ENCODE measurements at regions not wholly inside any gene's neighbourhood (a gene's known extent, or its start where the extent isn't known, plus 50 kb on each side); places are given as distances from the start of the nearest gene placed in this dataset.
"Not testable (repeated sequence)": the region's sequence is repeated elsewhere in the genome, so short reads cannot be mapped to it uniquely, and the experiment has no call there.

DNA sequence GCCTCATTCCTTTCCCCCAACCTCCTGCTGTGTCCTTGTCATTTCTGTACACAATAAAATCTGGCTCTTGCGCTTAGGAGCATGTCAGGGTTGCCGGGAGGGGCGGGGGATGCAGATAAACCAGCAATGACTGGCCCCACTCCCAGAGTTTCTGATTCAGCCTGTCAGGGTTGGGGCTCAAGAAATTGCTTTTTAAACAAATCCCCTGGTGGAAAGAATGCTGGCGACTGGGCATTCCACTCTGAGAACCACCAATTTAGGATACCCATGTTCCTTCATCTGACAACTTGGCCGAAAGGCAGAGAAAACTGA, 376.4 kb downstream of the TCERG1L start:
- Mint-ChIP-seq H3K4me3 (no peak overlapping the region), H3K27me3 (peaks cover 6% of the 10 kb centered on the region)

DNA sequence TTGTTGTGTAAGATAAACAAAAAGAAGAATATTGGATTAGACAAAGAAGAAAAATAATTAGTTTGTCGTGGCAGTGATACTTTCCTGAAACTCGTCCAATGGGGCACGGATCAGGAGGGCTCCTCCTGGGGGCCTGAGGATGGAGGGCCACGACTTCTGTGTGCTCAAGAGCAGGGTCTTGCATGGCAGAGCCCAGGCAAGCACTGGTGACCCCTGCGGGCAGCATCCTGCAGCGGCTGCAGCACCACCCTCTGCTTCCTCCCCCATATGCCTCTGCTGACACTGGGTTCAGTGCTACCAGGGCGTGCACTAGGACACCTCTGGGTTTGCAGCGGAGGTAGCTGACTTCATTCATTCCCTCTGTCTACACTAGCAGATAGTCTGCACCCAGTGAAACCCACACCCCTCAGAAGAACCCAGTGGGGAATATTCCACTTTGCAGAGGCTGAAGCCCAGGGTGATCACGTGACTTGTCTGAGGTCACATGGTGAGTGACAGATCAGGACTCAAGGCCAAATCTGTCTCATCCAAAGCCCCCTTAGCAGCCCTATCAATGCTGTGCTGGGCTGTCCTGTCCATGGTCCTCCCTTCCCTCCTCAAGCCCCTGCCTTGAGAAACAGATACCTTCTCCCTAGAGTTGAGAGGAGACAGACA, 375.5 kb downstream of the TCERG1L start:
- Mint-ChIP-seq H3K4me1 (no peaks in the 10 kb centered on the region), H3K9me3 (no peaks in the 10 kb centered on the region), H3K27ac (no peak overlapping the region), H3K4me3 (no peak overlapping the region), H3K36me3 (ENCODE audit: low read depth) (no peaks in the 10 kb centered on the region), H3K27me3 (peaks cover 6% of the 10 kb centered on the region)
- DNase-seq (no peak), ATAC-seq (no peak)

More for the DNA sequence above, 376.4 kb downstream of the TCERG1L start:
- ATAC-seq, result no peak
- H3K36me3 Mint-ChIP-seq (ENCODE audit: low read depth), result no peaks in the 10 kb centered on the region
- no peaks in the 10 kb centered on the region for H3K4me1 Mint-ChIP-seq
- DNase-seq, result no peak
- H3K27ac Mint-ChIP-seq, result no peak overlapping the region
- H3K9me3 Mint-ChIP-seq, result no peaks in the 10 kb centered on the region

DNA sequence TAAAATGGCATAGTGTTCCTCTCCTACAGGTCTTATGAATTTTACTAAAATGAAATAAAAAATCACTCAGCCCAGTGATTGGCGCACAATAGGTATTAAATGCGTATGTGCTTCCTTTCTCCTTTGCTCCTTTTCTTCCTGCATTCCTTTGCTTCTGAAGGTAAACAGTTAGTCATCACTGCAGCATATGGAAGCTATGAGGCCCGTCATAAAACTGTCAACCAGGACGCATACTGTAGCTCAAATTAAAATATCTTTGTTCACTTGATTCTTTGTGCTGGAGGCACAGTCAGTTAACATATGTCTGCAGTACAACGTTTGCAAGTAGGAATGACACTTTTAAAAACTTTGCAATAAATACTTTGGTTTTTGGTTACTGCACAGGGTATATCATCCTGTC, 374.7 kb downstream of the TCERG1L start:
- ATAC-seq (no peak), DNase-seq (no peak)
- H3K9me3 Mint-ChIP-seq, result no peaks in the 10 kb centered on the region
- H3K27me3 Mint-ChIP-seq, result peaks cover 6% of the 10 kb centered on the region
- no peak overlapping the region for H3K27ac Mint-ChIP-seq
- H3K4me1 Mint-ChIP-seq, result no peaks in the 10 kb centered on the region
- H3K36me3 Mint-ChIP-seq (ENCODE audit: low read depth), result no peaks in the 10 kb centered on the region
- no peak overlapping the region for H3K4me3 Mint-ChIP-seq

DNA sequence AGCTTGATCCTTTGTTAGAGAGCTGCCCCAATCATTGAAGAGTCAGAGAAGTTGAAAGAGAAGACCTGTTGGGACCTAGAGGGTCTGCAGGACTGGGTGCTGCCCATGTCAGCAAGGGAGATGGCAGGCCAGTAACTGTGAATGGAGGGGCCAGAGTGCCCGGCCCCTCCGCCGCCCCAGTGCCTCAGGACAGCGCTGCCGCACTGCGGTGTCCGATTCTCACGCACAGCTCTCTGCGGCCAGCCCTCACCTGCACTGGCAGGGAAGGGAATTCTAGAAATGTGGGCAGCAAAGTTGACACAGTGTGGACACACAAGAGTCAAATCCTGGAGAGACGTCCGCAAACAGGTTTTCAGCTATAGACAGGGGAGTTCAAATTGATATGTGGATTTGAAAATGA, 373.5 kb downstream of the TCERG1L start:
- Mint-ChIP-seq H3K4me1 (no peaks in the 10 kb centered on the region), H3K4me3 (no peak overlapping the region), H3K27ac (no peak overlapping the region), H3K27me3 (peaks cover 6% of the 10 kb centered on the region), H3K36me3 (ENCODE audit: low read depth) (no peaks in the 10 kb centered on the region), H3K9me3 (no peaks in the 10 kb centered on the region)
- DNase-seq (no peak), ATAC-seq (no peak)

DNA sequence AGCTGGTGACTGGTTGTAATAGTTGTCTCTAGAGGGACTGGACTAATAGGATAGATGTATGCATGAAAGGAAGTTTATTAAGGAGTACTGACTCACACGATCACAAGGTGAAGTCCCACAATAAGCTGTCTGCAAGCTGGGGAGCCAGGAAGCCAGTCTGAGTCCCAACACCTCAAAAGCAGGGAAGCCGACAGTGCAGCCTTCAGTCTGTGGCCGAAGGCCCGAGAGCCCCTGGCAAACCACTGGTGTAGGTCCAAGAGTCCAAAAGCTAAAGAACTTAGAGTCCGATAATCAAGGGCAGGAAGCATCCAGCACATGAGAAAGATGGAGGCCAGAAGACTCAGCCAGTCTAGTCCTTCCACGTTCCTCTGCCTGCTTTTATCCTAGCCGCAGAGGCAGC, 372.6 kb downstream of the TCERG1L start:
- H3K27me3 Mint-ChIP-seq; H3K27ac Mint-ChIP-seq; DNase-seq; H3K4me1 Mint-ChIP-seq; H3K9me3 Mint-ChIP-seq; H3K4me3 Mint-ChIP-seq; ATAC-seq; H3K36me3 Mint-ChIP-seq (ENCODE audit: low read depth): not testable (repeated sequence)

DNA sequence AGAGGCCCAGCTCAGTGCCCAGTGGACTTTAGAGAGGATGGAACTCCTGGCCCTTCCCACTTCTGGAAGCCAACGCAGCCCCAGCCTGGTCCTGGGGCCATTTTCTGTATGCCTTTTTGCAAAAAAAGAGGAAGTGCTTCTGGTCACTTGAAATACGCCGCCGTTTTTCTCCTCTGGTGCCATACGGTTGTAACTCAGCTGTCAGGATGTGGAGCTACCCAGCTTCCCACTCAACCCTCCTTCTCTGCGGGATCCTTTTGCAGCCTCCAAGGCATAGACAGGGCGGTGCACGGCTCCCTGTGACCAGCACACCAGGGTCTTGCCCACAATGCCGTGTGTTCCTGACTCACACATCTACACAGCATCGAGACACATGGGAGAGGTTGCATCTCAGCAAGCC, 369.6 kb downstream of the TCERG1L start:
- peaks cover 4% of the 10 kb centered on the region for H3K27me3 Mint-ChIP-seq
- no peak for DNase-seq
- no peaks in the 10 kb centered on the region for H3K36me3 Mint-ChIP-seq (ENCODE audit: low read depth)
- H3K4me1 Mint-ChIP-seq, result no peaks in the 10 kb centered on the region
- H3K4me3 Mint-ChIP-seq, result no peak overlapping the region
- no peak overlapping the region for H3K27ac Mint-ChIP-seq
- no peak for ATAC-seq
- H3K9me3 Mint-ChIP-seq, result no peaks in the 10 kb centered on the region

DNA sequence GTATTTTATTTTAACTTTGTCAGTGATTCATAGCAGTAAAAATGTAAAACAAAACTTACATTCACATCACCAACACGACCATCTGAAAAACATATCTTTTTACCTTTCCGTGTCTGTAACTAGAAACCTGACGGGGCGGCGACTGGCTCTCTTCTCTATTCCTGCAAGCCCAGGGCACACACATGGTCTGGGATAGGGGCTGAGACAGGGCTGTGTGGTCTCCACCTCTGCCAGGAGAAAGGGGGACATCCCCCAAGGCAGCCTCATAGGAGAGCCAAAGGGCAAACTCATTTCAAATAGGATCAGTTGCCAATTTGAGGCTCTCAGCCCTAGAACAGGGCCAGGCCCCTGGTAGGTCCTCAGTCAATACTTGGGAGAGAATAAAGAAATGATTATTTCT, 359.4 kb downstream of the TCERG1L start:
- ATAC-seq, result no peak
- Mint-ChIP-seq H3K4me3 (no peak overlapping the region), H3K4me1 (no peaks in the 10 kb centered on the region), H3K36me3 (ENCODE audit: low read depth) (no peaks in the 10 kb centered on the region), H3K27me3 (no peaks in the 10 kb centered on the region), H3K27ac (no peak overlapping the region), H3K9me3 (no peaks in the 10 kb centered on the region)
- DNase-seq, result no peak

DNA sequence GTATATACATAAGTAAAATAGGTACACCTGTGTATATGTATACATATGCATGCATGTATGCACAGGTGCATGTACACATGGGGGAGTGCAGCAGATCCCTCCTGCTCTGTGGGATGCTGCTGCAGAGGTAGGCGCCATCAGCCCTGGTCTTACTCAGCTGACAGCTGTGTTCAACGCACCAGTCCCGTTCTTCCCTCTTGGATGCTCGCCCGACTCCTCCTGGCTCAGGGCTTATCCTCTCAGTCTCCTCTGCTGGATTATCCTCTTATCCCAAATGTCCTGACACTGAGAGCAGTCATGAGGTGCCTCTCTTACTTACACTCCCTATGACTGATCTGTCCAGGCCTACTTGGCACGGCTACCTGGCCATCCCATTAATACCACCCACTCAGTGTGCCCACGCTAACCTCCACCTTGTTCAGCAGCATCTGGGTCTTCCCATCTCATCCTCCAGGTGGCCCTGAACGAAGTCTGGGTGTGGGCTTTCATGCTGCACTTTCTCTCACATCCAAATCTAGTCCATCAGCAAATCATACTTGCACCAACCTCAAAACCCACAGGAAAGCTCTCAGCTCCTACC, 357.1 kb downstream of the TCERG1L start:
- no peaks in the 10 kb centered on the region for H3K4me1 Mint-ChIP-seq
- H3K36me3 Mint-ChIP-seq (ENCODE audit: low read depth), result no peaks in the 10 kb centered on the region
- no peak for DNase-seq
- H3K27ac Mint-ChIP-seq, result no peak overlapping the region
- no peaks in the 10 kb centered on the region for H3K9me3 Mint-ChIP-seq
- no peak for ATAC-seq
- H3K4me3 Mint-ChIP-seq, result no peak overlapping the region
- H3K27me3 Mint-ChIP-seq, result no peaks in the 10 kb centered on the region

DNA sequence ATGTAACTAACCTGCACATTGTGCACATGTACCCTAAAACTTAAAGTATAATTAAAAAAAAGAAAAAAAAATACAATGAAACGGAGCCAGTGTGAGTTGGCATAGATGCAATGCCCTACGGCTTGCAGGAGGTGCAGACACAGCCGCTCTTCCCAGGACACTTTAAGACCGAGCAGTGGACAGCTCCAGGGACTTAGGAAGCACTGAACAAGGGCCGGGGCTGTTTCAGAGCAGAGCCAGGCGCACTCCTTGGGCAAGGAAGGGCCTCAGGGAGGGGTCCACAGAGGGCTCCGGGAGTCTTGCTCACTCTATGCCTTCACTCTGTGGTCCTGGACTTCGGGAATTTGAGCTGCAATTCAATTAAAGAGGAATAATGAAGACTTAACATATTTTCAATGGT, 355.3 kb downstream of the TCERG1L start:
- DNase-seq, result no peak
- Mint-ChIP-seq H3K27me3 (no peaks in the 10 kb centered on the region), H3K27ac (no peak overlapping the region), H3K9me3 (no peaks in the 10 kb centered on the region), H3K4me3 (no peak overlapping the region), H3K4me1 (no peaks in the 10 kb centered on the region), H3K36me3 (ENCODE audit: low read depth) (no peaks in the 10 kb centered on the region)
- ATAC-seq, result no peak

DNA sequence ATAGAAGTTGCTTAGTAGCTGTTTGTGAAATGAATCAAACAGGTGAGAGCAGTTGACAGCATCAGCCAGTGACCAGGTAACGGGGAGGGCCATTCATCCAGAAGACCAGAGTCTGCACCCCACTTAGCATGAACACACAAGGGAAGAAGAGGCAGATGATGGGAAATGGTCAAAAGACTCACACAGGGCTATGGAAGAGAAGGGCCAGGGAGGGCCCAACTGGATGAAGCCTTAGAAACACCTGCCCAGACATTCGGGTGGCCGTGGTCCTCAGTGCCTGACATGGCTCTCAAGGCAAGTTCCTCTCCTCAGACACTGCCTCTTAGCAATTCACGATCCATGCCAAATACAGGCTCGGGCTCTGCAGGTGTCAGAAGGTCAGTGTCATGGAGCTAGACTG, 354.1 kb downstream of the TCERG1L start:
- H3K4me1 Mint-ChIP-seq, result no peaks in the 10 kb centered on the region
- no peak overlapping the region for H3K4me3 Mint-ChIP-seq
- ATAC-seq (no peak), DNase-seq (no peak)
- H3K36me3 Mint-ChIP-seq (ENCODE audit: low read depth), result no peaks in the 10 kb centered on the region
- no peaks in the 10 kb centered on the region for H3K27me3 Mint-ChIP-seq
- no peaks in the 10 kb centered on the region for H3K9me3 Mint-ChIP-seq
- no peak overlapping the region for H3K27ac Mint-ChIP-seq

DNA sequence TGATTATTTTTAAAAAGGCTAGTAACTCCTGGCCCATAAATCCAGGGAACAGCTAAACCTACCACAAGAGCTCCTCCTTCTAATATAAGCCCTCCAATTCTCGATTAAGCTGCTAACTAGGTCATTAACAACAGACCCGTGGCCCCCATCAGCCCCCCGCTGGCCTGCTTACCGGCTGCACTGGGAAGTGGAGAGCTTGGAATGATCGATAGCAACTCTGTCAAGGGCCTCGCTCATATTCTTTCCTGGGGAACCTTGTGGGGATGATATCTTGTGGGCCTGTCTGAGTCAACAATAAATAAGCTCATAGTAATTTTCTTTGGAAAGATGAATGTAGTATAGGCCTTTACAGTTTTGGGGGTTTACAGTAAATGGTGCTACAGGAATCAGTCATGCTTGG, 353.5 kb downstream of the TCERG1L start:
- no peak overlapping the region for H3K27ac Mint-ChIP-seq
- H3K27me3 Mint-ChIP-seq, result no peaks in the 10 kb centered on the region
- no peaks in the 10 kb centered on the region for H3K4me1 Mint-ChIP-seq
- no peaks in the 10 kb centered on the region for H3K9me3 Mint-ChIP-seq
- no peak overlapping the region for H3K4me3 Mint-ChIP-seq
- no peaks in the 10 kb centered on the region for H3K36me3 Mint-ChIP-seq (ENCODE audit: low read depth)
- no peak for ATAC-seq
- DNase-seq, result no peak

DNA sequence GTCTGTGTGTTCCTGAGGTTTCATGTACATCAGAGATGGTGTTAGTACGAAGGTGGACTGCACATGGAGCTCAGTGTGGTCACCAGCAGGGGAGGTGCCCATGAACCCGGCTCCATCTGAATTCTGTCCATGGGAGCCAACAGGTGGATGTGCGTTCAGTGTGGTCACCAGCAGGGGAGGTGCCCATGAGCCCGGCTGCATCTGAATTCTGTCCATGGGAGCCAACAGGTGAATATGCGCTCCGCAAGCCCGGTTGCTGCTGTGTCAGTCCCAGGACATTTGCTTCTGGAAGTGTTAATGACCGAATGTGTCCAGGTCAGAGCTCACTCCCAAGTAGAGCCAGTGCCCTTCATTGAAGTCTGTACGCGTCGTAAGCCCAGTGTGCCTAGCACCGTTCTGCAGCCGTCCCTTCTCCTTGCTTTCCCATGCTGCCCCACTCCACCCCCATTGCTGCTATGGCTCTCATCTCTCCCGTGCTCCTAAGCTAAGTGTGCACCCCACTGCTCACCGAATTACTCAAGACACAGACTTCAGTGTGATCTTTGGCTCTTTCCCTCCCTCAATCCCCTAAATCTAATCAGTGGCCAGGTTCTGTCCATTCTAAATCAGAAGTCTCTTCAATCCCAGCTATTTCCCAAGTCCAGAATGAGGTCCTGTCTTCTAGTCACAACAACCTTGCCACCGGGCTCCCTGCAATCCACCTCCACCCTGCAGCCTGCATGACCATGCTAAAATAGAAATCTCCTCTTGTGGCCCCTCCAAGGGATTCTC, 352.4 kb downstream of the TCERG1L start:
- H3K27ac Mint-ChIP-seq, result no peak overlapping the region
- no peaks in the 10 kb centered on the region for H3K27me3 Mint-ChIP-seq
- ATAC-seq, result no peak

DNA sequence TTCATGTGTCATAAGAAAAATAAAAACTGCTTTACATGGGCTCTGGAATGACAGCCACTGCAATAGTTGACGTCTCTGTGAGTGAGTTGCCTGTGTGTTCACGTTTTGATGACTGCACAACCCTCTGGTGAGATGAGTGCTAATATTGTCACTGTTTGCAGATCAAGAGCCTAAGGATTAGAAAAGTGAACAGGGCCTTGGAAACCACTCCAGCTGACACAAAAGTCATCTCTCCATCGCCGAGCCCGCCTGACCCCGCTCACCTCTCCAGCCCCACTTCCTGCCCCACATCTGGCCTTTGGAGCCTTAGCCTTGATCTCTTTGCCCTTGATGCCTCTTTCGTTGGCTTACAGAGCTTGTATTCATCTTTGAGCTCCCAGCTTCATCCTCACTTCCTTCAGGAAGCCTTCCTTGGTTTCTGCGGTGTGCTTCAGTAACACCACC, 351.7 kb downstream of the TCERG1L start:
- no peaks in the 10 kb centered on the region for H3K9me3 Mint-ChIP-seq
- no peak overlapping the region for H3K27ac Mint-ChIP-seq
- H3K4me1 Mint-ChIP-seq, result no peaks in the 10 kb centered on the region
- no peaks in the 10 kb centered on the region for H3K36me3 Mint-ChIP-seq (ENCODE audit: low read depth)
- no peak for DNase-seq
- ATAC-seq, result no peak
- no peak overlapping the region for H3K4me3 Mint-ChIP-seq
- no peaks in the 10 kb centered on the region for H3K27me3 Mint-ChIP-seq

More for the DNA sequence above, 352.4 kb downstream of the TCERG1L start:
- Mint-ChIP-seq H3K36me3 (ENCODE audit: low read depth) (no peaks in the 10 kb centered on the region), H3K9me3 (no peaks in the 10 kb centered on the region), H3K4me3 (no peak overlapping the region), H3K4me1 (no peaks in the 10 kb centered on the region)
- no peak for DNase-seq

DNA sequence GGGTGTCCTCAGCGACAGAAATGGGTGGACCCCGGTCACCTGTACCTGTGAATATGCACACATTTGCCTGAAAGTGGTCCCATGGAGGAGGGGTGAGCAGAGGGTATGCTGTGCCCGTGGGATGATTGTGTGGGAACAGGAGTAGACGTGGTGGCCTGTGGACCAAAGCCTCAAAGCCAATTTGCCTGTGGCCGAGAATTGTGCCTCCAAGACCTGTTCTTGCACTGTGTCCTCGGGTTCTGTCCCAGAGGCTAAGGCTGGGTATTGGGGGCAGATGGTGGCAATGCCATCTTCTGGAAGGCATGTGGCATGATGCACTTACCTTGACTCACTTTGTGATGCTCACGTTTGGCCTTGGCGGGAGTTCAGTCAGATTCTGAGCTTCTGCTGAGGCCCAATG, 351.0 kb downstream of the TCERG1L start:
- ATAC-seq (no peak), DNase-seq (no peak)
- H3K36me3 Mint-ChIP-seq (ENCODE audit: low read depth), result no peaks in the 10 kb centered on the region
- no peaks in the 10 kb centered on the region for H3K27me3 Mint-ChIP-seq
- no peaks in the 10 kb centered on the region for H3K4me1 Mint-ChIP-seq
- no peak overlapping the region for H3K27ac Mint-ChIP-seq
- H3K9me3 Mint-ChIP-seq, result no peaks in the 10 kb centered on the region
- no peak overlapping the region for H3K4me3 Mint-ChIP-seq

DNA sequence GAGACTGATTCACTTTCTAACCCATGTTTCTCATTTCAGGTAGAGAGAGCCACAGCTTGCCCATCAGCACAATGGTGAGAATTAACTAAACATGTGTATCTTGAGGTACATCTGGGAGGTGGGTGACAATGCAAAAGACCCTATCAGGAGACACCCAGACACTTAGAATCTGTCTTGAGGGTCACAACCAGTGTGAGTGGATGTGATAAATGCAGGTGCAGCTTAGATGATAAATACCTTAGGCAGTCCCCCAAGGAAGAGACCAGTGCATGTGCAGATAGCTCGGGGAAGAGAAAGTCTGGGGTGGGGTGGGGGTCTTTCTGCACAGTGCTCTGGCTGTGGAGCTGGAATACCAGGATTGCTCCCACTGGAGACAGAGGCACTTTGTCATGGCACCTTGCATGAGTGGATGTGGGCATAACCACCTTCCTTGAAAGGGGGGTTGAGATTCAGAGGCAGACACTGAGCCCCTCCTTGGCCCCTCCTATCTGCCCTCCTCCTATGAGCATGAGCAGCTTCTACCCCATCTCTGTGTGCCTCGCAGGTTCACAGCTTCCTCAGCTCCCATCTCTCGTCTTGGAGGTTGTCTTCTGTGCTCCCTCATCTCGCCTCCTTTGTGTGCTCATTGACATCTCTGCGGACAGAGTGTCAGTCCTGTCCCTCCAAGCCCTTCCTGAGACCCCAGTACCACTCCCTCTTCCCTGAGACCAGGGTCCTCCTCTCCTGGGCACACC, 349.8 kb downstream of the TCERG1L start:
- DNase-seq (no peak), ATAC-seq (no peak)
- no peak overlapping the region for H3K4me3 Mint-ChIP-seq
- no peaks in the 10 kb centered on the region for H3K4me1 Mint-ChIP-seq
- H3K27me3 Mint-ChIP-seq, result no peaks in the 10 kb centered on the region
- H3K27ac Mint-ChIP-seq, result no peak overlapping the region
- no peaks in the 10 kb centered on the region for H3K36me3 Mint-ChIP-seq (ENCODE audit: low read depth)
- H3K9me3 Mint-ChIP-seq, result no peaks in the 10 kb centered on the region
